Hepatocyte (in vitro differentiated cells): ENCODE measurements at regions not wholly inside any gene's neighbourhood (a gene's known extent, or its start where the extent isn't known, plus 50 kb on each side); places are given as distances from the start of the nearest gene placed in this dataset.

Experiments
- DNase-seq: peaks from one replicate; pipeline ENCODE4 v3.0.0-alpha.2; 2016; ENCODE audit warnings: low spot score
- H2AFZ ChIP-seq: fragments of 200-600 bp; sonication (generic); 2 replicates; pipeline ENCODE4 v1.6.0; 2016; ENCODE audit warnings: antibody characterized with exemption, mild to moderate bottlenecking
- H3K27ac ChIP-seq: fragments of 200-600 bp; sonication (generic); 2 replicates; pipeline ENCODE4 v1.5.1; 2016; ENCODE audit warnings: mild to moderate bottlenecking
- H3K27me3 ChIP-seq: fragments of 200-600 bp; sonication (generic); 2 replicates; pipeline ENCODE4 v1.6.1; 2016
- H3K36me3 ChIP-seq: fragments of 200-600 bp; sonication (generic); replicated peaks from 2 replicates; pipeline ENCODE4 v1.5.1; 2016; ENCODE audit warnings: low read depth; ENCODE audit not compliant: insufficient read depth
- H3K4me1 ChIP-seq: fragments of 200-600 bp; sonication (generic); 2 replicates; pipeline ENCODE4 v1.5.1; 2016; ENCODE audit warnings: mild to moderate bottlenecking, moderate library complexity; ENCODE audit not compliant: insufficient read depth
- H3K4me2 ChIP-seq: fragments of 200-600 bp; sonication (generic); 2 replicates; pipeline ENCODE4 v1.6.0; 2016
- H3K4me3 ChIP-seq: fragments of 200-600 bp; sonication (generic); 2 replicates; pipeline ENCODE4 v1.5.1; 2016; ENCODE audit warnings: mild to moderate bottlenecking
- H3K79me2 ChIP-seq: fragments of 200-600 bp; sonication (generic); 2 replicates; pipeline ENCODE4 v1.6.0; 2017; ENCODE audit warnings: mild to moderate bottlenecking
- H3K9me2 ChIP-seq: fragments of 200-600 bp; sonication (generic); replicated peaks from 2 replicates; pipeline ENCODE4 v1.6.0; 2017; ENCODE audit warnings: mild to moderate bottlenecking; ENCODE audit not compliant: insufficient read depth
- H3K9me3 ChIP-seq: fragments of 200-600 bp; sonication (generic); 2 replicates; pipeline ENCODE4 v1.5.1; 2016; ENCODE audit warnings: low read depth, mild to moderate bottlenecking
- H4K20me1 ChIP-seq: fragments of 200-600 bp; sonication (generic); 2 replicates; pipeline ENCODE4 v1.6.0; 2016; ENCODE audit warnings: mild to moderate bottlenecking; ENCODE audit not compliant: insufficient read depth, poor library complexity, severe bottlenecking
- CTCF ChIP-seq: fragments of 200-600 bp; sonication (generic); IDR thresholded peaks from 2 replicates; pipeline ENCODE4 v1.5.1; 2016; ENCODE audit warnings: antibody characterized with exemption, mild to moderate bottlenecking; ENCODE audit not compliant: poor library complexity
- EZH2 ChIP-seq: fragments of 200-600 bp; sonication (generic); IDR thresholded peaks from 2 replicates; pipeline ENCODE4 v1.6.1; 2016; ENCODE audit warnings: antibody characterized with exemption, mild to moderate bottlenecking, borderline replicate concordance
- EZH2phosphoT487 ChIP-seq: fragments of 200-600 bp; sonication (generic); IDR thresholded peaks from one replicate; pipeline ENCODE4 v1.6.1; 2018; ENCODE audit warnings: antibody characterized with exemption, mild to moderate bottlenecking, low read depth, moderate library complexity; ENCODE audit not compliant: unreplicated experiment, severe bottlenecking
- WGBS: methylation state at CpG from one replicate; pipeline ENCODE4 v1.1.6; 2016; ENCODE audit warnings: low lambda C conversion rate; ENCODE audit errors: missing lambda C conversion rate; 5-methylcytosine and 5-hydroxymethylcytosine counted together

GRCh38 chr5:4939042-4939781 lies 200.9 kb upstream of the ADAMTS16 start:
- no peak for DNase-seq
- Histone ChIP-seq H3K9me3 (no peaks in the 10 kb centered on the region), H3K27ac (no peak overlapping the region), H3K4me3 (no peak overlapping the region), H3K27me3 (no peaks in the 10 kb centered on the region), H3K4me1 (no peaks in the 10 kb centered on the region), H3K36me3 (no peaks in the 10 kb centered on the region), H3K79me2 (no peaks in the 10 kb centered on the region), H3K9me2 (no peaks in the 10 kb centered on the region), H3K4me2 (no peak overlapping the region), H4K20me1 (no peaks in the 10 kb centered on the region), H2AFZ (no peak overlapping the region)
- 86% methylated on average over 15 of the region's 15 CpGs for WGBS
- TF ChIP-seq CTCF, result no peak

- H3K4me1 ChIP-seq, result no peaks in the 10 kb centered on the region
- no peak overlapping the region for H2AFZ ChIP-seq
- H3K4me2 ChIP-seq, result no peak overlapping the region
- H4K20me1 ChIP-seq, result no peaks in the 10 kb centered on the region
- WGBS, result 89% methylated on average over 12 of the region's 12 CpGs
- H3K79me2 ChIP-seq, result no peaks in the 10 kb centered on the region
- DNase-seq, result no peak
- no peak overlapping the region for H3K27ac ChIP-seq
- no peaks in the 10 kb centered on the region for H3K9me2 ChIP-seq
- no peak for TF ChIP-seq EZH2phosphoT487
- TF ChIP-seq CTCF, result no peak
- no peak for TF ChIP-seq EZH2
- no peaks in the 10 kb centered on the region for H3K27me3 ChIP-seq
- H3K4me3 ChIP-seq, result no peak overlapping the region
- H3K36me3 ChIP-seq, result no peaks in the 10 kb centered on the region
- H3K9me3 ChIP-seq, result no peaks in the 10 kb centered on the region
Observed at GRCh38 chr5:4941161-4941560, 199.0 kb upstream of the ADAMTS16 start.

- H3K4me2 ChIP-seq, result no peak overlapping the region
- H3K27me3 ChIP-seq, result no peaks in the 10 kb centered on the region
- no peak overlapping the region for H3K27ac ChIP-seq
- peak; percentile 25 for DNase-seq
- H3K4me1 ChIP-seq, result no peaks in the 10 kb centered on the region
- no peaks in the 10 kb centered on the region for H3K9me2 ChIP-seq
- H3K4me3 ChIP-seq, result no peak overlapping the region
- no peak overlapping the region for H2AFZ ChIP-seq
- WGBS, result 56% methylated on average over 30 of the region's 33 CpGs
- H3K79me2 ChIP-seq, result no peaks in the 10 kb centered on the region
- H3K9me3 ChIP-seq, result no peaks in the 10 kb centered on the region
- no peaks in the 10 kb centered on the region for H3K36me3 ChIP-seq
- TF ChIP-seq EZH2phosphoT487, result no peak
- TF ChIP-seq CTCF, result peak; percentile 82
- TF ChIP-seq EZH2, result no peak
- H4K20me1 ChIP-seq, result no peaks in the 10 kb centered on the region
Observed at GRCh38 chr5:4941957-4942830, 197.9 kb upstream of the ADAMTS16 start.
